ENCODE measurements at regions not wholly inside any gene's neighbourhood (a gene's known extent, or its start where the extent isn't known, plus 50 kb on each side); places are given as distances from the start of the nearest gene placed in this dataset.
"Not testable (repeated sequence)": the region's sequence is repeated elsewhere in the genome, so short reads cannot be mapped to it uniquely, and the experiment has no call there.

GRCh38 chr20:23147964-23148730 lies 62.0 kb upstream of the CD93 start:
- DNase-seq: no peak

- no peak for DNase-seq
Measured at GRCh38 chr20:23147647-23147963, 61.5 kb upstream of the CD93 start.

- DNase-seq: no peak
Measured at GRCh38 chr20:23146857-23147637, 60.9 kb upstream of the CD93 start.

- DNase-seq: no peak
Measured at GRCh38 chr20:23146181-23146580, 60.1 kb upstream of the CD93 start.

GRCh38 chr20:23145281-23145700 lies 59.2 kb upstream of the CD93 start:
- no peak for DNase-seq

- DNase-seq: no peak
Measured at GRCh38 chr20:23144856-23145255, 58.7 kb upstream of the CD93 start.

- no peak for DNase-seq
Measured at GRCh38 chr20:23143986-23144690, 58.0 kb upstream of the CD93 start.

GRCh38 chr20:23143098-23143497 lies 57.0 kb upstream of the CD93 start:
- no peak for DNase-seq

- DNase-seq: peak; percentile 14
Measured at GRCh38 chr20:23142162-23143050, 56.3 kb upstream of the CD93 start.

- DNase-seq: no peak
Measured at GRCh38 chr20:23141450-23142161, 55.5 kb upstream of the CD93 start.

- no peak for DNase-seq
Measured at GRCh38 chr20:23140991-23141390, 54.9 kb upstream of the CD93 start.

GRCh38 chr20:23139984-23140383 lies 53.9 kb upstream of the CD93 start:
- not testable (repeated sequence) for DNase-seq

GRCh38 chr20:23139524-23139923 lies 53.4 kb upstream of the CD93 start:
- DNase-seq: no peak

GRCh38 chr20:23138682-23139081 lies 52.6 kb upstream of the CD93 start:
- DNase-seq: no peak

- DNase-seq: no peak
Measured at GRCh38 chr20:23138226-23138625, 52.1 kb upstream of the CD93 start.

- no peak for DNase-seq
Measured at GRCh38 chr20:23136893-23137745, 51.0 kb upstream of the CD93 start.

- DNase-seq: no peak
Measured at GRCh38 chr20:23135449-23136420, 49.6 kb upstream of the CD93 start.
